Fibroblast of lung (primary cell): ENCODE measurements at regions not wholly inside any gene's neighbourhood (a gene's known extent, or its start where the extent isn't known, plus 50 kb on each side); places are given as distances from the start of the nearest gene placed in this dataset.

ENCODE experiments used
- CTCF ChIP-seq, 2 donors: IDR thresholded peaks in 1 of 2; conservative IDR thresholded peaks in 1 of 2; 1 replicate in 1 of 2; 2 replicates in 1 of 2; pipeline ENCODE4 v1.5.1; 2011 to 2012; ENCODE audit warnings: low read length in 2 of 2, control low read depth in 1 of 2, inconsistent platforms in 1 of 2, low read depth in 1 of 2, mild to moderate bottlenecking in 1 of 2
- EZH2 ChIP-seq: IDR thresholded peaks from 2 replicates; pipeline ENCODE4 v1.5.1; 2012; ENCODE audit warnings: low read length, control low read depth, mild to moderate bottlenecking; ENCODE audit errors: missing control alignments

- TF ChIP-seq EZH2 = no peak
- no peak for TF ChIP-seq CTCF (conservative IDR thresholded peaks at IDR 0.05 in 1 of 2, IDR thresholded peaks at IDR 0.05 in 1 of 2; ENCODE audit: low read depth in 1 of 2, low read length in 2 of 2)
Observed at GRCh38 chr5:33120671-33121070, 320.1 kb upstream of the TARS1 start.
